Prostate gland (tissue), 2 donors: ENCODE measurements at regions not wholly inside any gene's neighbourhood (a gene's known extent, or its start where the extent isn't known, plus 50 kb on each side); places are given as distances from the start of the nearest gene placed in this dataset.

ENCODE experiments used
- POLR2A ChIP-seq: fragments of 450-650 bp; IDR thresholded peaks from one replicate; pipeline ENCODE4 v1.6.1; 2016; ENCODE audit warnings: antibody characterized with exemption, mild to moderate bottlenecking
- TF ChIP-seq, protein P1 (sequence below), 4 experiments: fragments of 200-600 bp in 2 of 4; fragments of 450-650 bp in 2 of 4; sonication (generic) in 2 of 4; IDR thresholded peaks; 1 replicate in 3 of 4; 2 replicates in 1 of 4; pipeline ENCODE4 v1.5.1; 2016 to 2019; ENCODE audit warnings: antibody characterized with exemption in 4 of 4, mild to moderate bottlenecking in 2 of 4, moderate library complexity in 2 of 4

DNA sequence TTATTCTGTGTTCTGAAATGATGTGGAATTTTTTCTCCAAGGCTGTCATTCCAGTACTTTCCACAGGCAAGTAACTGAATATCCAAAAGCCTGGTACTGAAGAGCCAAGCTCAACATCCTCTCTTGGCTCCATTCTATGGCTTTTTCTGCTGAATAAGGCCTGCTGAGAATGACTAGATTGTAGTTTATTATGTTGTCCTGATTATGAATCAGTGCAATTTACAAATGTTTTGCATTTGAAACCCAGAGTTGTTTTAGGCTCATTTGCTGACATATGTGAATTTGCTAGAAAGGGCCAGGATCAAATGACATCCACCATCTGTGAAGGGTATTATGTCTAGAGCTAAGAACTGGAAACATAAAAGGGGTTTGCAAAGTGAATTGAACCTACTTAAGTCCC lies 596.6 kb downstream of the KCTD12 start:
- TF ChIP-seq, protein P1, sequence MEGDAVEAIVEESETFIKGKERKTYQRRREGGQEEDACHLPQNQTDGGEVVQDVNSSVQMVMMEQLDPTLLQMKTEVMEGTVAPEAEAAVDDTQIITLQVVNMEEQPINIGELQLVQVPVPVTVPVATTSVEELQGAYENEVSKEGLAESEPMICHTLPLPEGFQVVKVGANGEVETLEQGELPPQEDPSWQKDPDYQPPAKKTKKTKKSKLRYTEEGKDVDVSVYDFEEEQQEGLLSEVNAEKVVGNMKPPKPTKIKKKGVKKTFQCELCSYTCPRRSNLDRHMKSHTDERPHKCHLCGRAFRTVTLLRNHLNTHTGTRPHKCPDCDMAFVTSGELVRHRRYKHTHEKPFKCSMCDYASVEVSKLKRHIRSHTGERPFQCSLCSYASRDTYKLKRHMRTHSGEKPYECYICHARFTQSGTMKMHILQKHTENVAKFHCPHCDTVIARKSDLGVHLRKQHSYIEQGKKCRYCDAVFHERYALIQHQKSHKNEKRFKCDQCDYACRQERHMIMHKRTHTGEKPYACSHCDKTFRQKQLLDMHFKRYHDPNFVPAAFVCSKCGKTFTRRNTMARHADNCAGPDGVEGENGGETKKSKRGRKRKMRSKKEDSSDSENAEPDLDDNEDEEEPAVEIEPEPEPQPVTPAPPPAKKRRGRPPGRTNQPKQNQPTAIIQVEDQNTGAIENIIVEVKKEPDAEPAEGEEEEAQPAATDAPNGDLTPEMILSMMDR (IDR thresholded peaks at IDR 0.05), result no peak
- TF ChIP-seq POLR2A, result no peak
